GM19324 (cell line): ENCODE measurements at regions not wholly inside any gene's neighbourhood (a gene's known extent, or its start where the extent isn't known, plus 50 kb on each side); places are given as distances from the start of the nearest gene placed in this dataset.
"Not testable (repeated sequence)": the region's sequence is repeated elsewhere in the genome, so short reads cannot be mapped to it uniquely, and the experiment has no call there.

Experiments
- ATAC-seq: cut with Tn5 transposase; IDR thresholded peaks from one replicate; pipeline ENCODE4 v1.9.1; 2021; ENCODE audit warnings: mild to moderate bottlenecking, moderate library complexity; ENCODE audit not compliant: unreplicated experiment, low FRiP score

GRCh38 chr11:123349382-123349781 is 80.7 kb upstream of the GRAMD1B start:
- no peak for ATAC-seq

DNA sequence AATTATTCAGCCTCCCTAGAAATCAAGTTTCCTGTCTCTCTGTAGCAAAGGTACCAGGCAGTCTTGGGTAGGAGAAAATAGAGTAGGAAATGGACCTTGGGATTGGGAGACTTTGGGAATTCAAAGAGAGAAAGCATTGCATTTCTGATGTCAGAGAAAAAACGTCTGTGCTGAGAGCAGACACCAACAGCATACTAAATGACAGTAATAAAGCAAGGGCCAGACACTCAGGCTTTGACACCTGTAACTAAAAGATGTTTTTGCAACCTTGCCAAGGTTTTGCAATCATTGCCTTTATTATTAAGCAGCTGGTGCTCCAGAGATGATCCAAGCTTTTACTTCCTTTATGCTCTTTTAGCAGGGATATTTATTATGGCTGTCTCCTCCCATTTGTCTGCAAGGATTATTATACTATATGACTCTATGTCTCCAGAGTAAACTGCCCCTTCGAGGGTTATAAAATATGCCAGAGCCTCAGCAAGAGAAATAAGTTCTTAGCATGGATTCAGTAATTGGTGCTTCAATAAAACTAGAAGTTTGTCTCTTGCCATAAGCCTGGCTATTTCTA is 85.2 kb upstream of the GRAMD1B start:
- no peak for ATAC-seq

GRCh38 chr11:123344188-123344587 is 85.9 kb upstream of the GRAMD1B start:
- ATAC-seq = not testable (repeated sequence)

DNA sequence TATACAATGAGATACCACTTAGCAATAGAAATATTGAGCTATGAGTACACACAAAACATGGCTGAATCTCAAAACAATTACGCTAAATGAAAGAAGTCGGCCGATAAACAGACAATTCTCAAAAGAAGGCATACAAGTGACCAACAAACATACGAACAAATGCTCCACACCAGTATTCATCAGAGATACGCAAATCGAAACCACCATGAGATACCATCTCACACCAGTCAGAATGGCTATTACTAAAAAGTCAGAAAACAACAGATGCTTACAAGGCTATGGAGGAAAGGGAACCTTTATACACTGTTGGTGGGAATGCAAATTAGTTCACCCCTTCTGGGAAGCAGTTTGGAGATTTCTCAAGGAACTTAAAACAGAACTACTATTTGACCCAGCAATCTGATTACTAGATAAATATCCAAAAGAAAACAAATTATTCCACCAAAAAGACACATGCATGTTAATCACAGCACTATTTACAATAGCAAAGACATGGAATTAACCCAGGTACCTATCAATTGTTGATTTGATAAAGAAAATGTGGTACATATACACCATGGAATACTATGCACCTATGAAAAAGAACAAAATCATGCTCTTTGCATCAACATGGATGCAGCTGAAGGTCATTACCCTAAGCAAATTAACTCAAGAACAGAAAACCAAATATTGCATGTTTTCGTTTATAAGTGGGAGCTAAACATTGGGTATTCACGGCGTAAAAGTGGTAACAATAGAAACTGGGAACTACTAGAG is 90.9 kb upstream of the GRAMD1B start:
- ATAC-seq = no peak

- no peak for ATAC-seq
These were observed 91.7 kb upstream of the GRAMD1B start for GRCh38 chr11:123338266-123338800.

GRCh38 chr11:123334925-123335324 is 95.1 kb upstream of the GRAMD1B start:
- ATAC-seq = no peak

DNA sequence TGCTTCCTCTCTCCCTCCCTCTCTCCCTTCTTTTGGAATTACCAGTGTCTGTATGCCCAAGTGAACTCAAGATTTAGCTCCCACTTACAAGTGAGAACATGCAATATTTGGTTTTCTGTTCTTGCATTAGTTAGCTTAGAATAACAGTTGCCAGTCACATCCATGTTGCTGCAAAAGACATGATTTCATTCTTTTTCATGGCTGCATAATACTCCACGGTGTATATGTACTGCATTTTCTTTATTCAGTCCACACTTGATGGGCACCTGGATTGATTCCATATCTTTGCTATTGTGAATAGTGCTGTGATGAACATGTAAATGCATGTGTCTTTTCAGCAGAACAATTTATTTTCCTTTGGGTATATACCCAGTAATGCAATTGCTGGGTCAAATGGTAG is 97.5 kb upstream of the GRAMD1B start:
- ATAC-seq = not testable (repeated sequence)

GRCh38 chr11:123330948-123331347 is 99.1 kb upstream of the GRAMD1B start:
- no peak for ATAC-seq

GRCh38 chr11:123330471-123330870 is 99.6 kb upstream of the GRAMD1B start:
- ATAC-seq = no peak

- ATAC-seq = no peak
These were observed 100.0 kb upstream of the GRAMD1B start for GRCh38 chr11:123330071-123330470.

- ATAC-seq = no peak
These were observed 101.7 kb upstream of the GRAMD1B start for GRCh38 chr11:123328281-123328867.

- ATAC-seq = no peak
These were observed 104.5 kb upstream of the GRAMD1B start for GRCh38 chr11:123325533-123325932.

GRCh38 chr11:123323568-123323967 is 106.5 kb upstream of the GRAMD1B start:
- no peak for ATAC-seq

- no peak for ATAC-seq
These were observed 108.4 kb upstream of the GRAMD1B start for GRCh38 chr11:123321636-123322035.

DNA sequence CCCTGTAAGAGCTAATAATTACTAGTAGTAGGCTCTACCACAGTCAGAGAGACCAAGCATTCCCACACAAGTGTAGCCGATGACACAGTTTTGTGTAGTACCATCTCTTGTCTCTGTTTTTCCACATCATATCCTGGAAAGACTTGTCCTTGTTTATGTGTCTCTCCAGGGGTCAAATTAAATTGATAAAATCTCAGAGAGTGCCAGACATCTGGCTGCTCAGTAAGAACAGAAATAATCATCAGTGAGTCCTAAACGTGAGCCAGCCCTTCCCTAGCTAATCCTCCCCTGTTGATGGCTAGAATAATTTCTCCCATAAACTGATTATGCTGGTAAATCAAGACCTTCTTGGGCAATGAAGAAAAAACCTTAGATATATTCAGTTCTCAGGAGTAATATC is 111.4 kb upstream of the GRAMD1B start:
- no peak for ATAC-seq

GRCh38 chr11:123318132-123318531 is 111.9 kb upstream of the GRAMD1B start:
- ATAC-seq = not testable (repeated sequence)

DNA sequence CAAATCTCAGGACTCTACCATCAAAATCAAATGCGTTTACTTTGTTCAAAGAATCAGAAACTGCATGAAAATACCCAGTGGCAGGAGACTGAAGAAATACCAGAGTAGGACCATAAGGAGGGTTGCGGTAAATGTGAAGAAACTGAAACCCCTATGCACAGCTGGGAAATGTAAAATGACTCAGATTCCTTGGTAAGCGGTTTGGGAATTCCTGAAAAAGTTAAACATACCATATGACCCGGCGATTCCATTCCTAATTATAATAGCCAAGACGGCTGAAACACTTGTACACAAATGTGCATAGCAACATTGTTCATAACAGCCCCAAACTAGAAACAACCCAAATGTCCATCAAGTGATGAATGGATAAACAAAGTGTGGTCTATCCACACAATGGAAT is 114.1 kb upstream of the GRAMD1B start:
- ATAC-seq = no peak

DNA sequence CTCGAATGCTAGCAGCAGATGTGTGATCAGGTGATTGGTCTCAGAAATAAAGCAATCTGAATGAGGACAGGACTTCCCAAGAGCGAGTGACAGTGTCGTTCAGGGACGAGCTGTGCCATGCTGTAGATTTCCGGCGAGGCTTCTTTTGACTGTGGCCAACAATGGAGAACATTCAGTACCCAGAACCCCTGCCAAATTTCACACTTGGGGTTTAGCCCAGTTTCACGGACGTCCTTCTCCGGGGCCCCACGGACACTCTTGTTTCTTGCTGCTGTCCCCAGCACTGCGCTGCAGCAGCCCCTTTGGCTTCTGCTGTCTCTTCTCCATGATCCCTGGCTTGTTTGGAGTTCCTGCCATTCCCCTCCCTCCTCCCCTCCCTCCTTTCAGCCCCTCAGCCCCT is 115.1 kb upstream of the GRAMD1B start:
- no peak for ATAC-seq

GRCh38 chr11:123313262-123313661 is 116.8 kb upstream of the GRAMD1B start:
- no peak for ATAC-seq

GRCh38 chr11:123308077-123308476 is 113.0 kb upstream of the CLMP start:
- ATAC-seq = no peak

GRCh38 chr11:123307276-123307675 is 112.2 kb upstream of the CLMP start:
- ATAC-seq = no peak

- no peak for ATAC-seq
These were observed 111.5 kb upstream of the CLMP start for GRCh38 chr11:123306531-123306930.
